DOHH2 (cell line): ENCODE measurements at regions not wholly inside any gene's neighbourhood (a gene's known extent, or its start where the extent isn't known, plus 50 kb on each side); places are given as distances from the start of the nearest gene placed in this dataset.

Source experiments
- EZH2phosphoT487 ChIP-seq: fragments of 200-600 bp; sonication (generic); IDR thresholded peaks from 2 replicates; pipeline ENCODE4 v1.6.1; 2017; ENCODE audit warnings: borderline replicate concordance, mild to moderate bottlenecking, antibody characterized with exemption, low read length, moderate library complexity, mixed read lengths
- TF ChIP-seq, protein P1 (sequence below): fragments of 200-600 bp; sonication (generic); IDR thresholded peaks from one replicate; pipeline ENCODE4 v1.5.1; 2014; ENCODE audit warnings: antibody characterized with exemption, mild to moderate bottlenecking, low read depth, low read length; ENCODE audit not compliant: poor library complexity, severe bottlenecking

DNA sequence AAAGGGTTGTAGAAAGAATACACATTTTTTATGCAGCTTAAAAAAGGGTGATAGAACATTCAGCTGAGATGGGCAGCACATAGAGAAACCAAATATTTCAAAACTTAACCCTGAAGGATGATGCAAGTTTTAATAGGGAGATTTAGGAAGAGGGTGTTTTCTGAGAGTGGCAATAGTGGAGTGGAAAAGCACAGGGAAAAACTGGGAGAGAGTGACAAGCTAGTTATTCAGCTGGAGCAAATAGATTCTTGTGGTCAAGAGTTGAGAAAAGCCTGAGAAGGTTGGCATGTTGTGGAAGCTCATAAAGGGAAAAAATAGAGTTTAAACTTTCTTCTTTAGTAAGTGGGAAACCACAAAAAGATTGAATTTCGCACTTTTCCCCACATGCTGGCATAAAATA lies 359.6 kb upstream of the PITX2 start:
- TF ChIP-seq, protein P1, sequence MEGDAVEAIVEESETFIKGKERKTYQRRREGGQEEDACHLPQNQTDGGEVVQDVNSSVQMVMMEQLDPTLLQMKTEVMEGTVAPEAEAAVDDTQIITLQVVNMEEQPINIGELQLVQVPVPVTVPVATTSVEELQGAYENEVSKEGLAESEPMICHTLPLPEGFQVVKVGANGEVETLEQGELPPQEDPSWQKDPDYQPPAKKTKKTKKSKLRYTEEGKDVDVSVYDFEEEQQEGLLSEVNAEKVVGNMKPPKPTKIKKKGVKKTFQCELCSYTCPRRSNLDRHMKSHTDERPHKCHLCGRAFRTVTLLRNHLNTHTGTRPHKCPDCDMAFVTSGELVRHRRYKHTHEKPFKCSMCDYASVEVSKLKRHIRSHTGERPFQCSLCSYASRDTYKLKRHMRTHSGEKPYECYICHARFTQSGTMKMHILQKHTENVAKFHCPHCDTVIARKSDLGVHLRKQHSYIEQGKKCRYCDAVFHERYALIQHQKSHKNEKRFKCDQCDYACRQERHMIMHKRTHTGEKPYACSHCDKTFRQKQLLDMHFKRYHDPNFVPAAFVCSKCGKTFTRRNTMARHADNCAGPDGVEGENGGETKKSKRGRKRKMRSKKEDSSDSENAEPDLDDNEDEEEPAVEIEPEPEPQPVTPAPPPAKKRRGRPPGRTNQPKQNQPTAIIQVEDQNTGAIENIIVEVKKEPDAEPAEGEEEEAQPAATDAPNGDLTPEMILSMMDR = no peak
- TF ChIP-seq EZH2phosphoT487 = no peak
